ENCODE measurements at regions not wholly inside any gene's neighbourhood (a gene's known extent, or its start where the extent isn't known, plus 50 kb on each side); places are given as distances from the start of the nearest gene placed in this dataset.

DNA sequence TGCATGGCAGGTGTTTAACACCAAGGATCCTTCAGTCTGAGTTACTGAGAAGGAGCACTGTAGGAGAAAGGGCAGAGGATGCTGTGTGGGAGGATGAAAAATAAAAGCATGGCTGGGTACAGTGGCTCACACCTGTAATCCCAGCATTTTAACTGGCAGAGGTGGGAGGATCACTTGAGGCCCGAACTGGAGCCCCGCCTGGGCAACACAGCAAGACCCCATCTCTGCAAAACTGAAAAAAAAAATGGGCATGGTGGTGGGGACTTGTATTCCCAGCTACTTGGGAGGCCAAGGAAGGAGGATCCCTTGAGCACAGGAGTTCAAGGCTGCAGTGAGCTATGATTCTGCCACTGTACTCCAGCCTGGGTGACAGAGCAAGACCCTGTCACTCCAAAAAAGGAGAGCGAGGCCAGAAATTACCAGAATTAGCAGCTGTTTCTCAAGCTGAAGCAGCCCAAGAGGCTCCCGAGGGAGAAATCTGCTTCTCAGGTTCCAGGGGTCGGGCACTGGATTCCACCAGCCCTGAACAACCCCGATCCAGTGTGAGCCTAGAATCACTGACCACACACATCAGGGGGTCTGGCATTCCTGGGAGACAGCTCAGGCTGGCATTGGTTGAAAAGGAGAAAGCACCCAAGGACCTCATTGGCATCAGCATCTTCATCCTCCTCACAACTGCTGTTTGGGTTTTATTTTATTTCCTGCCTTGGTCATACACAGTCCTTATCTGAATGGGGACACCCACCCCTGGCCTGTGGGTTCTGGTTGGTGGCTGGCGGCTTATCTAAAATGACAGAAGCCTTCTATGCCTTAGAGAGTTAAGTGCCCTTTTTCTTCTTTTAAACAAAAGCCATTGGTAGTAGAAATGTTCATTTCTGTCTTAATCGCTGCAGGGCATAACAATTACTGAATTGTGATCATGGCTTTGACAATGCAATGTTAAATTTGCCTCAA is 66.3 kb upstream of the TRIM2 start:
- in situ Hi-C loops (cut with MboI; ENCODE audit: low pct_unique_long_range_greater_than_20kb, low sequenced_read_pairs, unreplicated experiment), result loop anchor here (25.0 kb wide), 1 partner anchor 499 kb away; no protein-coding TSS in a partner anchor
- no peak for DNase-seq (ENCODE audit: low spot score)
- TF ChIP-seq, protein P1, sequence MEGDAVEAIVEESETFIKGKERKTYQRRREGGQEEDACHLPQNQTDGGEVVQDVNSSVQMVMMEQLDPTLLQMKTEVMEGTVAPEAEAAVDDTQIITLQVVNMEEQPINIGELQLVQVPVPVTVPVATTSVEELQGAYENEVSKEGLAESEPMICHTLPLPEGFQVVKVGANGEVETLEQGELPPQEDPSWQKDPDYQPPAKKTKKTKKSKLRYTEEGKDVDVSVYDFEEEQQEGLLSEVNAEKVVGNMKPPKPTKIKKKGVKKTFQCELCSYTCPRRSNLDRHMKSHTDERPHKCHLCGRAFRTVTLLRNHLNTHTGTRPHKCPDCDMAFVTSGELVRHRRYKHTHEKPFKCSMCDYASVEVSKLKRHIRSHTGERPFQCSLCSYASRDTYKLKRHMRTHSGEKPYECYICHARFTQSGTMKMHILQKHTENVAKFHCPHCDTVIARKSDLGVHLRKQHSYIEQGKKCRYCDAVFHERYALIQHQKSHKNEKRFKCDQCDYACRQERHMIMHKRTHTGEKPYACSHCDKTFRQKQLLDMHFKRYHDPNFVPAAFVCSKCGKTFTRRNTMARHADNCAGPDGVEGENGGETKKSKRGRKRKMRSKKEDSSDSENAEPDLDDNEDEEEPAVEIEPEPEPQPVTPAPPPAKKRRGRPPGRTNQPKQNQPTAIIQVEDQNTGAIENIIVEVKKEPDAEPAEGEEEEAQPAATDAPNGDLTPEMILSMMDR (IDR thresholded peaks at IDR 0.05; ENCODE audit: extremely low read depth, insufficient read depth, missing control alignments), result no peak

DNA sequence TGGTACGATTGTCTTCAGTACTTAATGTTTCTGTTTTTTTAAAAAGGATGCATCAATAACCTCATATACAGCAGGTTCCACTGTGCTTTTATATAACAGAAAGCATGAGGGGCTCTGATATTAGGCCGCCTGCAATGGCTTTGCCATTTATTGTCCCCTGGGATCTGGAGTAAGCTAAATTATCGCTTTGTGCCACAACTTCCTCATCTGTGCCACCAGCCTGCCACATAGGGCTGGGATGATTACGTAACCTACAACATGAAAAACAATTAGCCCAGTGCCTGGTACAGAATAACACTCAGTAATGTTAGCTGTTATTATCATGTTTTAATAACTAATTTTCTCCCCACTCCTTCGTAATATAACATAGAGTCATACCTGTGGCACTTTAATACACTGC is 65.5 kb upstream of the TRIM2 start:
- in situ Hi-C loops (cut with MboI; ENCODE audit: low pct_unique_long_range_greater_than_20kb, low sequenced_read_pairs, unreplicated experiment), result loop anchor here (25.0 kb wide), 1 partner anchor 499 kb away; no protein-coding TSS in a partner anchor
- no peak for DNase-seq (ENCODE audit: low spot score)
- TF ChIP-seq, protein P1 (IDR thresholded peaks at IDR 0.05; ENCODE audit: extremely low read depth, insufficient read depth, missing control alignments), result no peak

DNA sequence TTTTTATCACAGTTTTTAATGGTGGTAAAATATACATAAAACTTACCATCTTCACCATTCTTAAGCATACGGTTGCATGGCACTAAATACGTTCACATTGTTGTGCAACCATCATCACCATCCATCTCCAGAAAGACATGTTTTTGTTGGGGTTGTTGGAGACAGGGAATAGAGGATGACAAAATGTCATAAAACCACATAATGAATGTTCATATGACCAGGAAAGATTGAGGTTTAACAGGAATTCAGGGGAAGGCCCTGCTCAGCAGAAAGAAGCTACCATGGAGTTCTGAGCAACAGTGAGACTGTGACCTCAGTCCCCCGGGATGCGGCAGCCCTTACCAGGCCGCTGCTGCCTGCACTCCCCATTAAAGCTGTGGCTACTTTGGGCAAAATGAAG is 63.9 kb upstream of the TRIM2 start:
- in situ Hi-C loops (cut with MboI; ENCODE audit: low pct_unique_long_range_greater_than_20kb, low sequenced_read_pairs, unreplicated experiment), result loop anchor here (10.0 to 25.0 kb wide), 2 partner anchors 165 to 497 kb away; no protein-coding TSS in a partner anchor
- no peak for DNase-seq (ENCODE audit: low spot score)
- TF ChIP-seq, protein P1 (IDR thresholded peaks at IDR 0.05; ENCODE audit: extremely low read depth, insufficient read depth, missing control alignments), result no peak

DNA sequence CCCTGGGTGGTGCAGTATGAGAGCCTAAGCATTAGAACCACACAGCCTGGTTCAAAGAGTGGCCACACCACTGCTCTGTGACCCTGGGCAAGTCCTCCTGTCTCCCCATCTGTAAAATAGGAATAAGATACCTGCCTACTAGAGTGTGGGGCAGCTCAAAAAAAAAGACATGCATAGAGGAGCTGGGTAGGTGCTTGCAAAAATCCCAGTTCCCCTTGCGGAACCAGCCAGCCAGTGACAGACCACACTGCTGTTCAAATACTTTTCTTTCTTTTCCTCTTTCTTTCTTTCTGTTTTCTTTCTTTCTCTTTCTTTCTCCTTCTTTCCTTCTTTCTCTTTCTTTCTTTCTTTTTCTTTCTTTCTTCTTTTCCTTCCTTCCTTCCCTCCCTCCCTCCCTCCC is 63.0 kb upstream of the TRIM2 start:
- DNase-seq (ENCODE audit: low spot score), result no peak
- in situ Hi-C loops (cut with MboI; ENCODE audit: low pct_unique_long_range_greater_than_20kb, low sequenced_read_pairs, unreplicated experiment), result loop anchor here (10.0 to 25.0 kb wide), 2 partner anchors 164 to 496 kb away; no protein-coding TSS in a partner anchor
- TF ChIP-seq, protein P1 (IDR thresholded peaks at IDR 0.05; ENCODE audit: extremely low read depth, insufficient read depth, missing control alignments), result no peak

DNA sequence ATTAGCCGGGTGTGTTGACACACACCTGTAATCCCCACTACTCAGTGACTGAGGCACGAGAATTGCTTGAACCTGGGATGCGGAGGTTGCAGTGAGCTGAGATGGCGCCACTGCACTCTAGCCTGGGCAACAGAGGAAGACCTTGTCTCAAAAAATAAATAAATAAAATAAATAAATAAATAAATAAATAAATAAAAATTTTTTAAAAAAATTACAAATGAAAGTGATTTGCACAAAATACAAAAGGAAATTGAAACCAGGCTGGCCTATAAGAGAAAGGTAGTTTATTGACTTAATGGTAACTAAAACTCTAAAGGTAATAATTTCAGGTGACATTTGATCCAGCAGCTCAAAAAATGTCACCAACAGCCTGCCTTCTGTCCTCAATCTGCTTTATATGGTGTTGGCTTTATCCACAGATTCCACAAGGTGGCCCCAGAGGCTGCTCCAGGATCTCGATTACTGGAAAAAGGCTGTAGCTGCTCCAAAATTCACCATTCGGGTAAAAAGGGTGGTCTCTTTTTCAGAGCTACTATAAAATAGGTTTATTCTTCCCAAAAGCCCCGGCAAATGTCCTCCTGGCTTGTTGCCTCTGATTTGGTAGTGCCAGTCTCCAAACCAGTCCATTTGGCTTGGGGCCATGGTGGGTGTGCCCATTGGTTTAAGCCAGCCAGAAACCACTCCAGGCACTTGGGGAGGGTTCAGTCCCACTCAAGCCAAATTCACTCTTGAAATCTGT is 61.4 kb upstream of the TRIM2 start:
- TF ChIP-seq, protein P1 (IDR thresholded peaks at IDR 0.05; ENCODE audit: extremely low read depth, insufficient read depth, missing control alignments), result peak; percentile 69

More for the DNA sequence above, 61.4 kb upstream of the TRIM2 start:
- in situ Hi-C loops (cut with MboI; ENCODE audit: low pct_unique_long_range_greater_than_20kb, low sequenced_read_pairs, unreplicated experiment), result loop anchor here (10.0 to 25.0 kb wide), 2 partner anchors 162 to 494 kb away; no protein-coding TSS in a partner anchor
- peak; percentile 60 for DNase-seq (ENCODE audit: low spot score)
